Endothelial cell of umbilical vein (primary cell): ENCODE measurements at regions not wholly inside any gene's neighbourhood (a gene's known extent, or its start where the extent isn't known, plus 50 kb on each side); places are given as distances from the start of the nearest gene placed in this dataset.

ENCODE experiments used
- CTCF ChIP-seq, 2 donors: IDR thresholded peaks; 1 replicate in 1 of 2; 2 replicates in 1 of 2; pipeline ENCODE4 v1.5.1; 2011; ENCODE audit warnings: low read length in 2 of 2, mild to moderate bottlenecking in 2 of 2, moderate library complexity in 2 of 2, control low read depth in 1 of 2, inconsistent platforms in 1 of 2, low read depth in 1 of 2; ENCODE audit not compliant: insufficient read depth in 1 of 2; ENCODE audit errors: extremely low read depth in 1 of 2
- EZH2 ChIP-seq: IDR thresholded peaks from 2 replicates; pipeline ENCODE4 v1.6.1; 2012; ENCODE audit warnings: borderline replicate concordance, low read depth, mild to moderate bottlenecking, moderate library complexity, low read length, inconsistent platforms; ENCODE audit not compliant: severe bottlenecking
- GATA2 ChIP-seq: IDR thresholded peaks from 2 replicates; pipeline ENCODE4 v1.7.0; 2011; ENCODE audit warnings: low read depth, mild to moderate bottlenecking, moderate library complexity, mixed read lengths, low read length; ENCODE audit not compliant: insufficient read length, insufficient read depth
- MAX ChIP-seq: IDR thresholded peaks from 2 replicates; pipeline ENCODE4 v1.6.1; 2011; ENCODE audit not compliant: insufficient read depth, insufficient read length
- MYC ChIP-seq: IDR thresholded peaks from one replicate; pipeline ENCODE4 v1.6.1; 2011; ENCODE audit warnings: mild to moderate bottlenecking, low read depth, low read length
- POLR2A ChIP-seq: IDR thresholded peaks from 2 replicates; pipeline ENCODE4 v1.6.1; 2012; ENCODE audit warnings: low read depth, mild to moderate bottlenecking, control low read depth, low read length
- POLR2AphosphoS5 ChIP-seq: IDR thresholded peaks from 2 replicates; pipeline ENCODE4 v1.6.1; 2012; ENCODE audit warnings: low read depth, mild to moderate bottlenecking, control low read depth, low read length, moderate library complexity; ENCODE audit not compliant: insufficient read depth

DNA sequence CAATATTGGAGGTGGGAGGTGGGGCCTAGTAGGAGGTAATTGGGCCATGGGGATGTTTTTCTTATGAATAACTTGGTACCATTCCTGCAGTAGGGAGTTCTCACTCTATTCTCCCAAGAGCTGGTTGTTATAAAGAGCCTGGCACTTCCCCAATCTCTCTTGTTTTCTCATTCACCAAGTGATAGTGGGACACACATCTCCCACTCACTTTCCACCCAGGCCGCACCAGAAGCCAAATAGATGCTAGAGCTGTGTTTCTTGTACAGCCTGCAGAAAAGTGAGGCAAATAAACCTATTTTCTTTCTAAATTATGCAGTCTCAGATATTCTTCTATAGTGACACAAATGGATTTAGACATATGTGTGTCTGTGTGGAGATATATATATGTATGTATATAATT, 117.6 kb downstream of the ANKRD50 start:
- no peak for TF ChIP-seq CTCF (IDR thresholded peaks at IDR 0.05; ENCODE audit: extremely low read depth in 1 of 2, insufficient read depth in 1 of 2, low read depth in 1 of 2, low read length in 2 of 2)
- TF ChIP-seq MYC: no peak
- TF ChIP-seq EZH2: no peak
- no peak for TF ChIP-seq POLR2A
- no peak for TF ChIP-seq POLR2AphosphoS5
- no peak for TF ChIP-seq MAX
- no peak for TF ChIP-seq GATA2
